GM12865 (cell line): ENCODE measurements at regions not wholly inside any gene's neighbourhood (a gene's known extent, or its start where the extent isn't known, plus 50 kb on each side); places are given as distances from the start of the nearest gene placed in this dataset.
"Not testable (repeated sequence)": the region's sequence is repeated elsewhere in the genome, so short reads cannot be mapped to it uniquely, and the experiment has no call there.

Experiments used
- DNase-seq: peaks from one replicate; pipeline ENCODE4 v3.0.0; 2010; ENCODE audit warnings: low read depth
- H3K4me3 ChIP-seq: 2 replicates; pipeline ENCODE4 v1.5.1; 2011; ENCODE audit warnings: mild to moderate bottlenecking, low read depth, low read length, control low read depth
- CTCF ChIP-seq: IDR thresholded peaks from 2 replicates; pipeline ENCODE4 v1.5.1; 2011; ENCODE audit warnings: low read length, control low read depth, low read depth, inconsistent platforms; ENCODE audit not compliant: insufficient read depth; ENCODE audit errors: missing control alignments

GRCh38 chr22:48404801-48405447 lies 1422.7 kb downstream of the BRD1 start:
- H3K4me3 ChIP-seq = no peak overlapping the region
- no peak for TF ChIP-seq CTCF
- DNase-seq = no peak

GRCh38 chr22:48403521-48404403 lies 1423.9 kb downstream of the BRD1 start:
- DNase-seq = no peak
- TF ChIP-seq CTCF = no peak
- no peak overlapping the region for H3K4me3 ChIP-seq

- TF ChIP-seq CTCF = no peak
- no peak overlapping the region for H3K4me3 ChIP-seq
- DNase-seq = no peak
Measured at GRCh38 chr22:48402591-48403031, 1425.1 kb downstream of the BRD1 start.

GRCh38 chr22:48401523-48401922 lies 1426.2 kb downstream of the BRD1 start:
- not testable (repeated sequence) for DNase-seq, H3K4me3 ChIP-seq

- TF ChIP-seq CTCF = no peak
- DNase-seq = no peak
Measured at GRCh38 chr22:48398181-48398905, 1429.3 kb downstream of the BRD1 start.

GRCh38 chr22:48397531-48398180 lies 1430.0 kb downstream of the BRD1 start:
- no peak overlapping the region for H3K4me3 ChIP-seq
- DNase-seq = no peak
- no peak for TF ChIP-seq CTCF

More at GRCh38 chr22:48398181-48398905, 1429.3 kb downstream of the BRD1 start:
- H3K4me3 ChIP-seq = no peak overlapping the region
